22Rv1 (cell line): ENCODE measurements at regions not wholly inside any gene's neighbourhood (a gene's known extent, or its start where the extent isn't known, plus 50 kb on each side); places are given as distances from the start of the nearest gene placed in this dataset.

ENCODE experiments used
- H3K27ac ChIP-seq: fragments of 450-650 bp; 2 replicates; pipeline ENCODE4 v1.5.1; 2017
- ZFX ChIP-seq: fragments of 450-650 bp; IDR thresholded peaks from 2 replicates; pipeline ENCODE4 v1.6.1; 2017; ENCODE audit warnings: antibody characterized with exemption, borderline replicate concordance
- TF ChIP-seq, protein P1 (sequence below): fragments of 450-650 bp; IDR thresholded peaks from 2 replicates; pipeline ENCODE4 v1.5.1; 2017; ENCODE audit warnings: mild to moderate bottlenecking

DNA sequence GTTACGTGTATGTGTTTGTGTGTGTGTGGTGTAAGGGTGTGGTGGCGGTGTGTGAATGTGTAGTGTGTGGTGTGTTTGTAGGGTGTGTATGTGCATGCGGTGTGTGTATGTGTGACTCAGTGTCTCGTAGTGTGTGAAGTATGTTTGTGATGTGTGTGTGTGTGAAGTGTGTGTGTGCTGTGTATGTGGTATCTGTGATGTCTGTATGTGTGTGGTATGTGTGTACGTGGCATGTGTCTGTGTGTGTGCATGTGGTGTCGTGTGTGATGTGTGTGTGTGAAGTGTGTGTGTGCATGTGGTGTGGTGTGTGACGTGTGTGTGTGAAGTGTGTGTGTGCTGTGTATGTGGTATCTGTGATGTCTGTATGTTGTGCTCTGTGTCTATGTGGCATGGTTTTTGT lies 339.4 kb downstream of the MTRR start:
- TF ChIP-seq ZFX, result no peak
- TF ChIP-seq, protein P1, sequence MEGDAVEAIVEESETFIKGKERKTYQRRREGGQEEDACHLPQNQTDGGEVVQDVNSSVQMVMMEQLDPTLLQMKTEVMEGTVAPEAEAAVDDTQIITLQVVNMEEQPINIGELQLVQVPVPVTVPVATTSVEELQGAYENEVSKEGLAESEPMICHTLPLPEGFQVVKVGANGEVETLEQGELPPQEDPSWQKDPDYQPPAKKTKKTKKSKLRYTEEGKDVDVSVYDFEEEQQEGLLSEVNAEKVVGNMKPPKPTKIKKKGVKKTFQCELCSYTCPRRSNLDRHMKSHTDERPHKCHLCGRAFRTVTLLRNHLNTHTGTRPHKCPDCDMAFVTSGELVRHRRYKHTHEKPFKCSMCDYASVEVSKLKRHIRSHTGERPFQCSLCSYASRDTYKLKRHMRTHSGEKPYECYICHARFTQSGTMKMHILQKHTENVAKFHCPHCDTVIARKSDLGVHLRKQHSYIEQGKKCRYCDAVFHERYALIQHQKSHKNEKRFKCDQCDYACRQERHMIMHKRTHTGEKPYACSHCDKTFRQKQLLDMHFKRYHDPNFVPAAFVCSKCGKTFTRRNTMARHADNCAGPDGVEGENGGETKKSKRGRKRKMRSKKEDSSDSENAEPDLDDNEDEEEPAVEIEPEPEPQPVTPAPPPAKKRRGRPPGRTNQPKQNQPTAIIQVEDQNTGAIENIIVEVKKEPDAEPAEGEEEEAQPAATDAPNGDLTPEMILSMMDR, result no peak
- H3K27ac ChIP-seq, result no peak overlapping the region

DNA sequence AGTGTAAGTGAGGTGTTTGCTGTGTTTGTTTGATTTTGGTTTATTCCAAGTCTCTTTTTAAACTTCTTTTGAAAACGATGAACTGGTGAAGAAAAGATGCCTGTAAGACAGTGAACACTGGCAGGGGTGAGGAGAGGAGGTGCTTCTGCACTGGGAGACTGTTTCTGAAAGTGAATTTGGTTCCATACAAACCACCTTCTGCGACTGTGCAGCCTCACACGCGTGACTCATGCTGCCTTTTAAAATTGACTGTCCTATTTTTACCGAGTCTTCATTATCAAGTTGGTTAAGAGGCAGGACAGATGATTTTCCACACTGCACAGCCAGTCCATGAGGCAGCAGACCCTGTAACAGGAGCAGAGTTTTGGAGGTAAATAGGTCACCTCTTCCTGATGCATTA lies 340.6 kb downstream of the MTRR start:
- no peak overlapping the region for H3K27ac ChIP-seq
- TF ChIP-seq, protein P1, result no peak
- TF ChIP-seq ZFX, result no peak

DNA sequence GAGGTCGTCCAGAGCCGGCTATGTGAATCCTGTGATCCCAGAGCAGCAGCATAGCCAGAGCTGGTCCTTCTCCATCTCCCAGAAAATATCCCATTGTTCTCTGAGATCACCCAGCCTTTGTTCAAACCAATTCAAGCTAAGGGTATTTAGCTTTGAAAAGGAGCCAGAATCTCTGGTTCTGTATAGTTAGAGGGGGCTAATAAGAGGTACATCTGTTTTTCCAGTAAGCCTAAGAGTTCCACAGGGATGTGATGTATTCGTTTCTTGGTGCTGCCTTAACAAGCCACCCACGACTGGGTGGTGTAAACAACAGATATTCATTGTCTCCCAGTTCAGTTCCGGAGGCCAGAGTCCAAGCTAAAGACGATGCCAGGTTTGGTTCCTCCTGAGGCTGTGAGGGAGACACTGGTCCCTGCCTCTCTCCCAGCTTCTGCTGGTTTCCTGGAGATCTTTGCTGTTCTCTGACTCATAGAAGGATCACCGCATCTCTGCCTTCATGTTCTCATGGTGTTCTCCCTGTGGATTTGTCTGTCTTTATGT lies 344.8 kb downstream of the MTRR start:
- TF ChIP-seq, protein P1, result no peak
- no peak for TF ChIP-seq ZFX
- no peak overlapping the region for H3K27ac ChIP-seq

DNA sequence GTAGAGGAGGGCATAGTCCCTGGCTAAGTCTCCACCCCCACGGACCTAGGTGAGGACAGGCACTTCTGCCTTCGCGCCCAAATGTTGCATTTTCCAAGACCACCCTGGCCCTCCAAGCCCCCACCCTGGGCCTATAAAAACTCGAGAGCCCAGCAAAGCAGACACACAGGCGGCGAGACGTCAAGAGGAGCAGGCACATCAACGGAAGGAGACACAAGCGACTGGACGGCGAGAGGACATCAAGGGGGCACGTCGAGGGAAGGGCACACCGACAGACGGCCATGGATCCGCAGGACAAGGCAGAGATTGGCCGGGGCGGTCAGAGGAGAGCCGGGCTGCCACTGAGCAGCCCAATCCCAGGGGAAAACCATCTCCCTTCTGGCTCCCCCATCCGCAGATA lies 348.0 kb downstream of the MTRR start:
- TF ChIP-seq, protein P1, result no peak
- TF ChIP-seq ZFX, result no peak
- no peak overlapping the region for H3K27ac ChIP-seq

DNA sequence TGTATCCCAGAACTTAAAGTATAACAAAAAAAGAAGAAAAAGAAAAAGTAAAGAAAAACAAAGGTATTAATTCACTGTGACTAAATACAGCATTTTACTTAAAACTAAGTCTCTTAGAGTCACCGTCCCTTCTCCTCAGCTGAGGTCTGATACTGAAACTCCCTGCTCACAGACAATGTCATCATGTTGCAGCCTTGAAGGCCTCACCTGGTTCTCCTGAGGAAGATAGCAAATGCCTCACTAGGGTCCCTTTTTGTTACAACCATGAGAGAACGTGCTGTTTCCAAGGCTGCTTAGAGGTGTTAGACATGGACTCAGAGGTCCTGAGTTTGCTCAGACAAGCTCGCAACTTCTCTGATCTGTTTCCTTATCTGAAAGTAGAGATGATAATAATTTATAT lies 357.2 kb downstream of the MTRR start:
- H3K27ac ChIP-seq, result no peak overlapping the region
- TF ChIP-seq, protein P1, result no peak
- no peak for TF ChIP-seq ZFX

DNA sequence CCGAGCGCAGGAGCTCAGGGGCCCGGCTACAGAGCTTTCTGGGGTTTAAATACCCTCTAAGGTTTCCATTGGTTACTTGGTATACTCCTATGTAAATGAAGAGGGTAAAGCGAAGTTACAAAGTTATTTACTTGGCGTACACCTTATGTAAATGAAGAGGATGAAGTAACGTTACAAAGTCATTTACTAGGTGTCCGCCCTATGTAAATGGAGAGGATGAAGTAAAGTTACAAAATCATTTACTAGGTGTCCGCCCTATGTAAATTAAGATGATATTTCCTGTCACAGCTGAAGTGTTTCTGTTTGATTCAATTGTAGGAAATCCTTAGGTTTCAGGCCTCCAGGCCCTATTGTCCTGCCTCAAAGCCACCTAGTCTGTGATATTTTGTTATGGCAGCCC lies 358.2 kb downstream of the MTRR start:
- TF ChIP-seq ZFX, result no peak
- TF ChIP-seq, protein P1, result no peak
- no peak overlapping the region for H3K27ac ChIP-seq

DNA sequence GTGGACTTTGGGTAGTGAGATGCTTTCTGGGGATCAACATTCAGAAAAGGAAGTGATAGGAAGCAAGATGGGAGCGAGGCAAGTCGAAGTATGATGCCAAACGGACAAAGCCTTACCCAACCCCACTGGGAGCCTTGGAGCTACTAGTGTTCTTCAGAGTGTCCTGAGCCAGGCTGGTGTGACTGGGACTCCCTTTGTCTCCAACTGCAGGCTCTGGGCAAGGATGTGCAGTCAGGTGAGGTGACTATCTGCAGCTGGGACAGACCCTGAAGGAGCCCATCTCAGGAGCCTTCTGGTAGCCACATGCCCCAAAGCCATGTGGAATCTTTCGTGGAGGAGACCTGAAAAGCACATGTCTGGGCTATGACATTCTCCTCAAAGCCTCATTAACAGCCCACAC lies 360.6 kb downstream of the MTRR start:
- no peak overlapping the region for H3K27ac ChIP-seq
- TF ChIP-seq, protein P1, result no peak
- no peak for TF ChIP-seq ZFX
